WTC11 (cell line): ENCODE measurements at regions not wholly inside any gene's neighbourhood (a gene's known extent, or its start where the extent isn't known, plus 50 kb on each side); places are given as distances from the start of the nearest gene placed in this dataset.

ENCODE experiments used
- IRF2 ChIP-seq: sonication (generic); formaldehyde crosslinking; IDR thresholded peaks from 2 replicates; pipeline ENCODE4 v1.8.0; 2022; ENCODE audit warnings: low read depth, missing genetic modification reagents, borderline replicate concordance
- MXD4 ChIP-seq: fragments of 250-450 bp; sonication (Bioruptor Pico); IDR thresholded peaks from 2 replicates; pipeline ENCODE4 v1.8.0; 2021; ENCODE audit warnings: mild to moderate bottlenecking, moderate library complexity, borderline replicate concordance
- ZNF138 ChIP-seq: sonication (generic); formaldehyde crosslinking; conservative IDR thresholded peaks from 2 replicates; pipeline ENCODE4 v1.8.1; 2022; ENCODE audit warnings: mild to moderate bottlenecking, moderate library complexity, missing genetic modification reagents
- TF ChIP-seq, protein P1 (sequence below): fragments of 200-600 bp; IDR thresholded peaks from 2 replicates; pipeline ENCODE4 v1.8.0; 2022; ENCODE audit warnings: antibody characterized with exemption
- TF ChIP-seq, protein P2 (sequence below): sonication (generic); formaldehyde crosslinking; IDR thresholded peaks from 2 replicates; pipeline ENCODE4 v1.8.1; 2022; ENCODE audit warnings: low read depth, missing genetic modification reagents, borderline replicate concordance
- TF ChIP-seq, protein P3 (sequence below): sonication (generic); formaldehyde crosslinking; IDR thresholded peaks from 2 replicates; pipeline ENCODE4 v1.8.1; 2022; ENCODE audit warnings: mild to moderate bottlenecking, missing genetic modification reagents, moderate library complexity, borderline replicate concordance
- TF ChIP-seq, protein P4 (sequence below): sonication (generic); formaldehyde crosslinking; IDR thresholded peaks from 2 replicates; pipeline ENCODE4 v1.8.0; 2022; ENCODE audit warnings: mild to moderate bottlenecking, missing genetic modification reagents

DNA sequence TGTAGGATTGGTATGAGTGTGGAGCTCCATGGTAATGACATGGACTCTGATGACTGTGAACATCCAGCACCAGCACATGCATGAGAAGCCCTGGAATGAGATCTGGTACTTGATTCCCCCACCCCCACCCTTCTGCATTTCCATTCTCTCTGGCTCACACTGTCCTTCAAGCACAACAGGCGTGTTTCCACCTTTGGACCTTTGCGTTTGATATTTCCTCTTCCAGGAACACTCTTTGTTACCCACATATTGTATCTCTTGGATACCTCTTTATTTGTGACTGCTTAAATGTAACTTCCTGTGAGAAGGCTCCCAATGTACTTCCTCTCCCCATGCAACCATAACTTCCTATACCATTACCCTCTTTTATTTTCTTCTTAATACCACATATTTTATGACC is 263.8 kb downstream of the HNMT start:
- TF ChIP-seq ZNF138 (CRISPR knock-in tag): no peak
- TF ChIP-seq, protein P1, sequence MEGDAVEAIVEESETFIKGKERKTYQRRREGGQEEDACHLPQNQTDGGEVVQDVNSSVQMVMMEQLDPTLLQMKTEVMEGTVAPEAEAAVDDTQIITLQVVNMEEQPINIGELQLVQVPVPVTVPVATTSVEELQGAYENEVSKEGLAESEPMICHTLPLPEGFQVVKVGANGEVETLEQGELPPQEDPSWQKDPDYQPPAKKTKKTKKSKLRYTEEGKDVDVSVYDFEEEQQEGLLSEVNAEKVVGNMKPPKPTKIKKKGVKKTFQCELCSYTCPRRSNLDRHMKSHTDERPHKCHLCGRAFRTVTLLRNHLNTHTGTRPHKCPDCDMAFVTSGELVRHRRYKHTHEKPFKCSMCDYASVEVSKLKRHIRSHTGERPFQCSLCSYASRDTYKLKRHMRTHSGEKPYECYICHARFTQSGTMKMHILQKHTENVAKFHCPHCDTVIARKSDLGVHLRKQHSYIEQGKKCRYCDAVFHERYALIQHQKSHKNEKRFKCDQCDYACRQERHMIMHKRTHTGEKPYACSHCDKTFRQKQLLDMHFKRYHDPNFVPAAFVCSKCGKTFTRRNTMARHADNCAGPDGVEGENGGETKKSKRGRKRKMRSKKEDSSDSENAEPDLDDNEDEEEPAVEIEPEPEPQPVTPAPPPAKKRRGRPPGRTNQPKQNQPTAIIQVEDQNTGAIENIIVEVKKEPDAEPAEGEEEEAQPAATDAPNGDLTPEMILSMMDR: no peak
- no peak for TF ChIP-seq IRF2 (CRISPR knock-in tag)
- TF ChIP-seq, protein P2, sequence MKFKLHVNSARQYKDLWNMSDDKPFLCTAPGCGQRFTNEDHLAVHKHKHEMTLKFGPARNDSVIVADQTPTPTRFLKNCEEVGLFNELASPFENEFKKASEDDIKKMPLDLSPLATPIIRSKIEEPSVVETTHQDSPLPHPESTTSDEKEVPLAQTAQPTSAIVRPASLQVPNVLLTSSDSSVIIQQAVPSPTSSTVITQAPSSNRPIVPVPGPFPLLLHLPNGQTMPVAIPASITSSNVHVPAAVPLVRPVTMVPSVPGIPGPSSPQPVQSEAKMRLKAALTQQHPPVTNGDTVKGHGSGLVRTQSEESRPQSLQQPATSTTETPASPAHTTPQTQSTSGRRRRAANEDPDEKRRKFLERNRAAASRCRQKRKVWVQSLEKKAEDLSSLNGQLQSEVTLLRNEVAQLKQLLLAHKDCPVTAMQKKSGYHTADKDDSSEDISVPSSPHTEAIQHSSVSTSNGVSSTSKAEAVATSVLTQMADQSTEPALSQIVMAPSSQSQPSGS (CRISPR knock-in tag): no peak
- TF ChIP-seq, protein P3, sequence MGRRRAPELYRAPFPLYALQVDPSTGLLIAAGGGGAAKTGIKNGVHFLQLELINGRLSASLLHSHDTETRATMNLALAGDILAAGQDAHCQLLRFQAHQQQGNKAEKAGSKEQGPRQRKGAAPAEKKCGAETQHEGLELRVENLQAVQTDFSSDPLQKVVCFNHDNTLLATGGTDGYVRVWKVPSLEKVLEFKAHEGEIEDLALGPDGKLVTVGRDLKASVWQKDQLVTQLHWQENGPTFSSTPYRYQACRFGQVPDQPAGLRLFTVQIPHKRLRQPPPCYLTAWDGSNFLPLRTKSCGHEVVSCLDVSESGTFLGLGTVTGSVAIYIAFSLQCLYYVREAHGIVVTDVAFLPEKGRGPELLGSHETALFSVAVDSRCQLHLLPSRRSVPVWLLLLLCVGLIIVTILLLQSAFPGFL (CRISPR knock-in tag): no peak
- TF ChIP-seq, protein P4, sequence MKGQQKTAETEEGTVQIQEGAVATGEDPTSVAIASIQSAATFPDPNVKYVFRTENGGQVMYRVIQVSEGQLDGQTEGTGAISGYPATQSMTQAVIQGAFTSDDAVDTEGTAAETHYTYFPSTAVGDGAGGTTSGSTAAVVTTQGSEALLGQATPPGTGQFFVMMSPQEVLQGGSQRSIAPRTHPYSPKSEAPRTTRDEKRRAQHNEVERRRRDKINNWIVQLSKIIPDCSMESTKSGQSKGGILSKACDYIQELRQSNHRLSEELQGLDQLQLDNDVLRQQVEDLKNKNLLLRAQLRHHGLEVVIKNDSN (CRISPR knock-in tag): no peak
- TF ChIP-seq MXD4: no peak
